Heart left ventricle (tissue), 16 donors: ENCODE measurements at regions not wholly inside any gene's neighbourhood (a gene's known extent, or its start where the extent isn't known, plus 50 kb on each side); places are given as distances from the start of the nearest gene placed in this dataset.

ENCODE experiments used
- ATAC-seq, 4 donors: fragments of 200-7000 bp; cut with Tn5 transposase; one replicate each; pipeline ENCODE4 v1.9.1; 2020 to 2022; ENCODE audit warnings: moderate library complexity in 4 of 4, mild to moderate bottlenecking in 3 of 4, moderate number of reproducible peaks in 1 of 4
- DNase-seq, 5 donors: peaks; one replicate each; pipeline ENCODE4 v3.0.0-alpha.2; 2020
- H3K27ac ChIP-seq, 12 donors: fragments of 200-600 bp; sonication (generic) in 4 of 12; one replicate each; pipeline versions ENCODE4 v1.5.0 to v1.8.0; 2016 to 2022; ENCODE audit warnings: mild to moderate bottlenecking in 2 of 12
- H3K27me3 ChIP-seq, 9 donors: fragments of 200-600 bp; sonication (generic) in 2 of 9; one replicate each; pipeline versions ENCODE4 v1.5.1 to v1.8.0; 2016 to 2022; ENCODE audit warnings: mild to moderate bottlenecking in 3 of 9
- H3K36me3 ChIP-seq, 9 donors: fragments of 200-600 bp; sonication (generic) in 2 of 9; one replicate each; pipeline versions ENCODE4 v1.5.0 to v1.8.0; 2018 to 2022; ENCODE audit warnings: mild to moderate bottlenecking in 2 of 9
- H3K4me1 ChIP-seq, 12 donors: fragments of 200-600 bp; sonication (generic) in 4 of 12; one replicate each; pipeline versions ENCODE4 v1.5.0 to v1.8.0; 2016 to 2022; ENCODE audit warnings: mild to moderate bottlenecking in 3 of 12
- H3K4me3 ChIP-seq, 12 donors: fragments of 200-600 bp; sonication (generic) in 4 of 12; one replicate each; pipeline versions ENCODE4 v1.5.0 to v1.8.0; 2017 to 2022; ENCODE audit warnings: mild to moderate bottlenecking in 9 of 12, moderate library complexity in 4 of 12
- H3K9me3 ChIP-seq, 12 donors: fragments of 200-600 bp; sonication (generic) in 4 of 12; one replicate each; pipeline versions ENCODE4 v1.5.0 to v1.8.0; 2016 to 2022; ENCODE audit warnings: mild to moderate bottlenecking in 1 of 12
- POLR2A ChIP-seq, 2 donors: fragments of 450-650 bp; IDR thresholded peaks; one replicate each; pipeline ENCODE4 v1.6.1; 2017; ENCODE audit warnings: antibody characterized with exemption in 2 of 2, mild to moderate bottlenecking in 2 of 2, moderate library complexity in 2 of 2
- WGBS, 4 donors: extraction: QIAGEN DNeasy Blood & Tissue Kit in 2 of 4; methylation state at CpG; one replicate each; pipeline versions ENCODE4 v1.1.5 to v1.1.7; 2013 to 2018; 5-methylcytosine and 5-hydroxymethylcytosine counted together
- intact Hi-C, 10 donors: fragments of 100-400 bp; cut with DNase I; formaldehyde crosslinking; loops; one replicate each; pipeline versions ENCODE4 v1.11.1 to v1.14.2; 2022
- TF ChIP-seq, protein P1 (sequence below), 12 donors: fragments of 200-600 bp; sonication (generic) in 4 of 12; IDR thresholded peaks; one replicate each; pipeline versions ENCODE4 v1.5.0 to v1.8.0; 2018 to 2022; ENCODE audit warnings: antibody characterized with exemption in 12 of 12, mild to moderate bottlenecking in 5 of 12
- donor health status: ischemic (EF 13 %, LVEDD 7.1; RV severe dilation, severe dysfunction).
- donor health status: healthy with polysubstance abuse.
- donor health status: DM: no; HTN: yes; CAD: no.
- donor health status: DM: no; HTN: no; CAD: no.
- donor health status: ischemic (EF 25% LVEDD 6.9; RV normal size, moderate dysfunction).
- donor health status: ischemic (EF 25% LVEDD 5.7; RV mildly dilated, moderate dysfunction).
- donor health status: healthy.
- donor health status: DM: yes; HTN: yes; CAD: no.
- donor health status: ischemic (EF 35%, LVEDD 5.7; RV mildly dilated, moderate dysfunction).
- donor health status: nonischemic (EF 11% LVEDD 7.7; RV severe dilation, severe dysfunction).
- donor health status: DM: yes; HTN: yes; CAD: no.
- donor health status: PGD.
- donor health status: ischemic (EF 29% LVEDD 5.4; RV normal size, mild dysfunction).
- donor health status: nonischemic (EF 23%, LVEDD 6.1; RV moderate dilation, normal function).

DNA sequence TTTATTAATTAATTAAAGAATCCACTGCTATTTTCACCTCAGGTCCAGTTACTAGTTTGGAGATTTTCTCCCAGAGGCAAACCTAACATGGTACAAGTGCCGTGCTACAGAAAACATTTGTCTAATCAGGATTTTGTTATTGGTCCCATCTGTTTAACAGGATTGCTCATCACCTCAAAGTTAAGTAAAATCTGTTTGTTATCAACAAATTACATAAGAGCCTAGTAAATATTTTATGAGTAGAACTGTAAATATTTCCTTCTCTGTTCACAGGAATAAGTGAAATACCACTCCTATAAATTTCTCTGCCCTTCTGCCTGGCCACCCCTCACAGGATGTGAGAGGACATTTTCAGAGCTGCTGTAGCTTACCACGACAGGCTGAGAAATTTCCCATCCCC, 200.2 kb downstream of the RAD51AP2 start:
- no peak for DNase-seq
- Histone ChIP-seq H3K27ac (no peak overlapping the region), H3K4me1 (no peaks in the 10 kb centered on the region), H3K36me3 (no peaks in the 10 kb centered on the region), H3K27me3 (no peaks in the 10 kb centered on the region), H3K4me3 (no peak overlapping the region), H3K9me3 (no peaks in the 10 kb centered on the region)
- WGBS, 4 donors, result 57 to 70% (median 62%) methylated on average over 2 of the region's 2 CpGs
- TF ChIP-seq, protein P1, sequence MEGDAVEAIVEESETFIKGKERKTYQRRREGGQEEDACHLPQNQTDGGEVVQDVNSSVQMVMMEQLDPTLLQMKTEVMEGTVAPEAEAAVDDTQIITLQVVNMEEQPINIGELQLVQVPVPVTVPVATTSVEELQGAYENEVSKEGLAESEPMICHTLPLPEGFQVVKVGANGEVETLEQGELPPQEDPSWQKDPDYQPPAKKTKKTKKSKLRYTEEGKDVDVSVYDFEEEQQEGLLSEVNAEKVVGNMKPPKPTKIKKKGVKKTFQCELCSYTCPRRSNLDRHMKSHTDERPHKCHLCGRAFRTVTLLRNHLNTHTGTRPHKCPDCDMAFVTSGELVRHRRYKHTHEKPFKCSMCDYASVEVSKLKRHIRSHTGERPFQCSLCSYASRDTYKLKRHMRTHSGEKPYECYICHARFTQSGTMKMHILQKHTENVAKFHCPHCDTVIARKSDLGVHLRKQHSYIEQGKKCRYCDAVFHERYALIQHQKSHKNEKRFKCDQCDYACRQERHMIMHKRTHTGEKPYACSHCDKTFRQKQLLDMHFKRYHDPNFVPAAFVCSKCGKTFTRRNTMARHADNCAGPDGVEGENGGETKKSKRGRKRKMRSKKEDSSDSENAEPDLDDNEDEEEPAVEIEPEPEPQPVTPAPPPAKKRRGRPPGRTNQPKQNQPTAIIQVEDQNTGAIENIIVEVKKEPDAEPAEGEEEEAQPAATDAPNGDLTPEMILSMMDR (IDR thresholded peaks at IDR 0.05), result no peak
- TF ChIP-seq POLR2A (IDR thresholded peaks at IDR 0.05), result no peak
- ATAC-seq, result no peak
- intact Hi-C loops, result loop anchor here in 2 of 10 donors (10.0 kb wide), 2 partner anchors 347 to 543 kb away; no protein-coding TSS in a partner anchor

- ATAC-seq, result no peak
- 50 to 56% (median 55%) methylated on average over 5 of the region's 5 CpGs for WGBS, 4 donors
- Histone ChIP-seq H3K27ac (no peak overlapping the region), H3K27me3 (no peaks in the 10 kb centered on the region), H3K4me1 (no peaks in the 10 kb centered on the region), H3K9me3 (no peaks in the 10 kb centered on the region), H3K4me3 (no peak overlapping the region), H3K36me3 (no peaks in the 10 kb centered on the region)
- no peak for TF ChIP-seq POLR2A (IDR thresholded peaks at IDR 0.05)
- TF ChIP-seq, protein P1 (IDR thresholded peaks at IDR 0.05), result no peak
- intact Hi-C loops, result loop anchor here in 2 of 10 donors (10.0 kb wide), 2 partner anchors 347 to 543 kb away; no protein-coding TSS in a partner anchor
- no peak for DNase-seq
Observed at GRCh38 chr2:17317439-17317976, 200.7 kb downstream of the RAD51AP2 start.

GRCh38 chr2:17313261-17313660, 205.0 kb downstream of the RAD51AP2 start:
- no peaks in the 10 kb centered on the region for H3K36me3 ChIP-seq
- intact Hi-C loops, result loop anchor here in 3 of 10 donors (5.0 to 10.0 kb wide), 3 partner anchors 352 to 541 kb away; no protein-coding TSS in a partner anchor
- DNase-seq (no peak), ATAC-seq (no peak)
- H3K27me3 ChIP-seq, result no peaks in the 10 kb centered on the region
- no peak overlapping the region for H3K27ac ChIP-seq
- WGBS, 4 donors, result 80 to 87% (median 81%) methylated on average over 4 of the region's 4 CpGs
- no peaks in the 10 kb centered on the region for H3K9me3 ChIP-seq
- H3K4me1 ChIP-seq, result no peaks in the 10 kb centered on the region
- TF ChIP-seq, protein P1 (IDR thresholded peaks at IDR 0.05), result no peak
- TF ChIP-seq POLR2A (IDR thresholded peaks at IDR 0.05), result no peak
- H3K4me3 ChIP-seq, result no peak overlapping the region

DNA sequence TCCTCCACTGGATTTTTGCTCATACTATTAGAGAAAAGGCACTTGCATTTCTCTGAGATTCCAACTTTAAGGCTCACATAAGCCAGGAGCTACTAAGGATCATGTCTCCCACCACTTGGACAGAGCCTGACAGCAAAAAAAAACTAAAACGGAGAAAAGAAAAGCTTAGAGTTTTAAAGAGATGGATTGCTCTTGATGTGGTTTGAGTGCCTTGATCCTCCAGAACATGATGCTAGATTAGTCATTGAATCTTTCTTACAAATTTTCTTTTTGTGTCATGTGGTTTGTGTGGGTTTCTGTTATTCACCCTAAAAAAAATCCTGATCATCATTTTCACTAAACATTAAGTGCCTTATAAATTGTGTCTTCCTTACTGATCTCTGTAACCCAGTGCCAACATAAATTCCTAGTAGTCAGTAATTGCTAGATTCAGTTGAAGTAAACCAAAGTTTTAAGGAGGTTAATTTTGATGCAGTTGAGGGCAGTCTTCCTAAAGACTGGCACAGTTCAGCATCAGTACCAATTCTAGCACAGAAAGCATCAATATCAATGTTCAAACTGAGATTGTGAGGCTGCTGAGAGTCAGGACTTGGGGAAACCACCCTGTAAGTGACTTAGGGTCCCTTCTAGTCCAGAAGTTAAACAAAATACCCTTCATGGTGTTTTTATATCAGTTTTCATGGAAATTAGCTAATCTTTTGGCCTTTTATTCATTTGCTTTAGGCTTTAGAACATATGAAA, 206.3 kb downstream of the RAD51AP2 start:
- Histone ChIP-seq H3K27ac (no peak overlapping the region), H3K9me3 (no peaks in the 10 kb centered on the region), H3K36me3 (no peaks in the 10 kb centered on the region), H3K27me3 (no peaks in the 10 kb centered on the region), H3K4me1 (no peaks in the 10 kb centered on the region), H3K4me3 (no peak overlapping the region)
- ATAC-seq, result no peak
- TF ChIP-seq POLR2A (IDR thresholded peaks at IDR 0.05), result no peak
- TF ChIP-seq, protein P1 (IDR thresholded peaks at IDR 0.05), result no peak
- intact Hi-C loops, result loop anchor here in 4 of 10 donors (2.0 to 10.0 kb wide), 4 partner anchors 353 to 540 kb away; no protein-coding TSS in a partner anchor
- no peak for DNase-seq
- WGBS, 4 donors, result 75 to 85% (median 80%) methylated on average over 1 of the region's 1 CpG
